Smooth muscle cell (in vitro differentiated cells): ENCODE measurements at regions not wholly inside any gene's neighbourhood (a gene's known extent, or its start where the extent isn't known, plus 50 kb on each side); places are given as distances from the start of the nearest gene placed in this dataset.

Source experiments
- DNase-seq: peaks from one replicate; lab custom pipeline; 2025; ENCODE audit not compliant: unreplicated experiment; lab: John Stamatoyannopoulos, UW
- H2AFZ ChIP-seq: fragments of 200-600 bp; sonication (generic); 2 replicates; pipeline ENCODE4 v1.6.0; 2016; ENCODE audit warnings: antibody characterized with exemption, low read depth, mild to moderate bottlenecking
- H3F3A ChIP-seq: fragments of 200-600 bp; sonication (generic); 2 replicates; pipeline ENCODE4 v1.6.0; 2017; ENCODE audit warnings: antibody characterized with exemption, low read depth
- H3K27ac ChIP-seq: fragments of 200-600 bp; sonication (generic); 2 replicates; pipeline ENCODE4 v1.5.1; 2016; ENCODE audit warnings: low read depth, mild to moderate bottlenecking
- H3K27me3 ChIP-seq: fragments of 200-600 bp; sonication (generic); 2 replicates; pipeline ENCODE4 v1.6.1; 2016; ENCODE audit warnings: low read depth, mild to moderate bottlenecking
- H3K36me3 ChIP-seq: fragments of 200-600 bp; sonication (generic); 2 replicates; pipeline ENCODE4 v1.5.1; 2016; ENCODE audit warnings: low read depth
- H3K4me1 ChIP-seq: fragments of 200-600 bp; sonication (generic); 2 replicates; pipeline ENCODE4 v1.5.1; 2016; ENCODE audit warnings: low read depth
- H3K4me2 ChIP-seq: fragments of 200-600 bp; sonication (generic); 2 replicates; pipeline ENCODE4 v1.6.0; 2016; ENCODE audit warnings: mild to moderate bottlenecking
- H3K4me3 ChIP-seq: fragments of 200-600 bp; sonication (generic); 2 replicates; pipeline ENCODE4 v1.5.1; 2016; ENCODE audit warnings: mild to moderate bottlenecking
- H3K79me2 ChIP-seq: fragments of 200-600 bp; sonication (generic); 2 replicates; pipeline ENCODE4 v1.6.0; 2016; ENCODE audit warnings: low read depth, mild to moderate bottlenecking
- H3K9ac ChIP-seq: fragments of 200-600 bp; sonication (generic); 2 replicates; pipeline ENCODE4 v1.6.0; 2016; ENCODE audit warnings: low read depth
- H3K9me3 ChIP-seq: fragments of 200-600 bp; sonication (generic); replicated peaks from 2 replicates; pipeline ENCODE4 v1.5.1; 2016; ENCODE audit warnings: low read depth
- H4K20me1 ChIP-seq: fragments of 200-600 bp; sonication (generic); 2 replicates; pipeline ENCODE4 v1.6.0; 2016; ENCODE audit warnings: low read depth
- WGBS: methylation state at CpG from one replicate; pipeline ENCODE4 v1.1.7; 2016; ENCODE audit warnings: low lambda C conversion rate; 5-methylcytosine and 5-hydroxymethylcytosine counted together
- TF ChIP-seq, protein P1 (sequence below): fragments of 200-600 bp; sonication (generic); IDR thresholded peaks from 2 replicates; pipeline ENCODE4 v1.5.1; 2017; ENCODE audit warnings: borderline replicate concordance, mild to moderate bottlenecking, antibody characterized with exemption; ENCODE audit not compliant: insufficient read depth, poor library complexity, severe bottlenecking

DNA sequence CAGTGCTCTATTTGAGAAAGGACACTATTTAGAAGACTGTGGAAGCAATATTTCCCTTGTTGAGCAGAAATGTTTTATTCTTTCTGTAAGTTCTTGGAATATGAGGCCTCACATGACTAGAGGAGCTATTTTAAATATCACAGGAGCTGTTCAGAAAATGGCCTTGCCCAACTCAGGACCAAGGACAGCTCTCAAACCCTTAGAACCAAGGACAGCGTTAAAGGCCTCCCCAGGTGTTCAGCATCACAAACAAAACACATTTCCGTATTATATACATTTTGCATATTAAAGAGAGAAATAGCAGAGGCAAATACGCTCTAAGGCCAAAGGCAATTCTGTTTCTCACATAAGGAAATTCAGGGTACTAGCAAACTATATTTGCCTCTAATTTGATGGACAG is 631.4 kb downstream of the CDH26 start:
- H4K20me1 ChIP-seq = no peaks in the 10 kb centered on the region
- H3K4me2 ChIP-seq = no peak overlapping the region
- H3K79me2 ChIP-seq = no peaks in the 10 kb centered on the region
- no peak for DNase-seq
- H3K27ac ChIP-seq = no peak overlapping the region
- TF ChIP-seq, protein P1, sequence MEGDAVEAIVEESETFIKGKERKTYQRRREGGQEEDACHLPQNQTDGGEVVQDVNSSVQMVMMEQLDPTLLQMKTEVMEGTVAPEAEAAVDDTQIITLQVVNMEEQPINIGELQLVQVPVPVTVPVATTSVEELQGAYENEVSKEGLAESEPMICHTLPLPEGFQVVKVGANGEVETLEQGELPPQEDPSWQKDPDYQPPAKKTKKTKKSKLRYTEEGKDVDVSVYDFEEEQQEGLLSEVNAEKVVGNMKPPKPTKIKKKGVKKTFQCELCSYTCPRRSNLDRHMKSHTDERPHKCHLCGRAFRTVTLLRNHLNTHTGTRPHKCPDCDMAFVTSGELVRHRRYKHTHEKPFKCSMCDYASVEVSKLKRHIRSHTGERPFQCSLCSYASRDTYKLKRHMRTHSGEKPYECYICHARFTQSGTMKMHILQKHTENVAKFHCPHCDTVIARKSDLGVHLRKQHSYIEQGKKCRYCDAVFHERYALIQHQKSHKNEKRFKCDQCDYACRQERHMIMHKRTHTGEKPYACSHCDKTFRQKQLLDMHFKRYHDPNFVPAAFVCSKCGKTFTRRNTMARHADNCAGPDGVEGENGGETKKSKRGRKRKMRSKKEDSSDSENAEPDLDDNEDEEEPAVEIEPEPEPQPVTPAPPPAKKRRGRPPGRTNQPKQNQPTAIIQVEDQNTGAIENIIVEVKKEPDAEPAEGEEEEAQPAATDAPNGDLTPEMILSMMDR = no peak
- H3K27me3 ChIP-seq = peaks cover 5% of the 10 kb centered on the region
- no peaks in the 10 kb centered on the region for H3K4me1 ChIP-seq
- no peaks in the 10 kb centered on the region for H3K9me3 ChIP-seq
- H3F3A ChIP-seq = no peaks in the 10 kb centered on the region
- 20% methylated on average over 3 of the region's 3 CpGs for WGBS
- no peak overlapping the region for H3K9ac ChIP-seq
- no peak overlapping the region for H2AFZ ChIP-seq
- H3K4me3 ChIP-seq = no peak overlapping the region
- no peaks in the 10 kb centered on the region for H3K36me3 ChIP-seq

DNA sequence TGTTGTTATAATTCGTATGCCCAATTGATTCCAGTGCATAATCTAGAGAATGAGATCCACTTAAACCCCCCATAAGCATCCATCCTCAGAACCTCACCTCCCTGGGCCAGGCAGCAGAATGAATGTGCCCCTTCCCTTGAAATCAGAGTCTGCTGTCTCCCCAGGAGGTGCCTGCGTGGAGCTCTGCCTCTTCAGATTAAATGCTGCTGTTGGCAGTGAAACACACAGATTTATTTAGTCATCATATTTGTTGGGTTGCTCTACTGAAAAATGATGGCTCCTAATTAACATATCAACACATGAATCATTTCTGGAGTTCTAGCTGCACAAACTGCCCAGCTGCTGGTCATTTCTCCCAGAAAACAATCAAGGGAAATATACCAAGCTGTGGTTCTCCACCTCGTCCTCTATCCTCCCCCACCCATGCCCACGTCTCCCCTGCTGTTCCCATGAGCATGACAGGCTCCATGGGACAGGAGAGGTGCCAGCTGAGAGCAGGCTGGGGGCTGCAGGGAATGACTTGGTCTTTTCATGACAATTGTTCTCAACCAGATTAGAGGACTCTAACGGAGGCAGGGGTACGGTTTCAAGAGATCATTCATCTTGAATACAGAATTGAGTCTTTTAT is 633.1 kb downstream of the CDH26 start:
- Histone ChIP-seq H3K4me2 (no peak overlapping the region), H3K4me3 (no peak overlapping the region), H3K36me3 (no peaks in the 10 kb centered on the region), H3F3A (no peaks in the 10 kb centered on the region), H3K27ac (no peak overlapping the region), H2AFZ (no peak overlapping the region), H3K27me3 (peaks cover 5% of the 10 kb centered on the region), H4K20me1 (no peaks in the 10 kb centered on the region), H3K9me3 (no peaks in the 10 kb centered on the region), H3K9ac (no peak overlapping the region), H3K79me2 (no peaks in the 10 kb centered on the region), H3K4me1 (no peaks in the 10 kb centered on the region)
- DNase-seq = no peak
- 74% methylated on average over 6 of the region's 6 CpGs for WGBS
- TF ChIP-seq, protein P1 = no peak

DNA sequence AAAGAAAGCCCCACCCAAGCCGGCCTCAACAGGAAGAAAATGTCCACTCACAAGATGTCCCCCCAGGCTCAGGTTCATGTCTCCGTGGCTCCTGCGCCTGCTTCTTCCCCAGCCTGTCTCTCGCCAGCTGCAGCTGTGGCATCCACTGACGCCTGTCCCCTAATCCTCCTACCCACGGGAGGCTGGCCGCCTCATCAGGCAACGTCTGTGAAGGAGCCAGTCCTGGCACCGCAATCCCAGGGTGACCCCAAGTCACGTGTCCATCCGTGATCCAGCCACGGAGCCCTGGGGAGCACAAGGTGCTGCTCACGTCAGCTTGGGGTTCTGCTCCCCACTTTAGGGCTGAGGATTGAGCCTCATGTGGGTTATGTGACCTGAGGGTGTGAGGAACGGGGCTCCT is 640.3 kb downstream of the CDH26 start:
- Histone ChIP-seq H3K27ac (no peak overlapping the region), H3K79me2 (no peaks in the 10 kb centered on the region), H4K20me1 (no peaks in the 10 kb centered on the region), H3K4me1 (no peaks in the 10 kb centered on the region), H3K4me3 (no peak overlapping the region), H3F3A (no peaks in the 10 kb centered on the region), H3K9ac (no peak overlapping the region), H3K36me3 (no peaks in the 10 kb centered on the region), H2AFZ (no peak overlapping the region), H3K27me3 (peaks cover 5% of the 10 kb centered on the region), H3K4me2 (no peak overlapping the region), H3K9me3 (no peaks in the 10 kb centered on the region)
- 82% methylated on average over 14 of the region's 14 CpGs for WGBS
- TF ChIP-seq, protein P1 = no peak
- no peak for DNase-seq

DNA sequence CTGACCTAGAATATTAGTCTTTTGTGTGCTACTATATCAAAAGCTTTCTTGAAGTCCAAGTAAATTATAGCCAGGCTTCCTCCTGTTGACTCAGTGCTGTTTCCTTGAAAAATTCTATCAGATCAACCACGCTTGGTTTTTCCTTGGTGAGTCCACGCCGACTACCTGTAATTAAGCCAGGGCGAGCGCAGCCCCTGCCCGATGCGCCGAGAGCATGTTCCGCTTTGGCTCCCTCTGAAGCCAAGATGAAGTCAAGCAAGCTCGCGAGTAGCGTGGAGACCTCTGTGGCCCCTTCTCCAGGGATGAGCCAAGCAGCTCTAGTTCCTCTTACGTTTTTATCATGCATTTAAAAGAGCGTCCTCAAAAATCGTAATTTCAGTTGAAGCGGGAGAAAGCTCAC is 641.2 kb downstream of the CDH26 start:
- Histone ChIP-seq H3K4me1 (no peaks in the 10 kb centered on the region), H3K4me2 (no peak overlapping the region), H3K27me3 (peaks cover 3% of the 10 kb centered on the region), H3K9me3 (no peaks in the 10 kb centered on the region), H2AFZ (no peak overlapping the region), H3K36me3 (no peaks in the 10 kb centered on the region), H3F3A (no peaks in the 10 kb centered on the region), H3K9ac (no peak overlapping the region), H3K4me3 (no peak overlapping the region), H4K20me1 (no peaks in the 10 kb centered on the region), H3K27ac (no peak overlapping the region), H3K79me2 (no peaks in the 10 kb centered on the region)
- TF ChIP-seq, protein P1 = no peak
- no peak for DNase-seq
- 96% methylated on average over 16 of the region's 16 CpGs for WGBS
